DOHH2 (cell line): ENCODE measurements at regions not wholly inside any gene's neighbourhood (a gene's known extent, or its start where the extent isn't known, plus 50 kb on each side); places are given as distances from the start of the nearest gene placed in this dataset.

Experiments used
- H3F3A ChIP-seq: fragments of 200-600 bp; sonication (generic), shearing (Covaris generic); 2 replicates; pipeline ENCODE4 v1.6.0; 2016; ENCODE audit warnings: antibody characterized with exemption, mild to moderate bottlenecking; ENCODE audit not compliant: control insufficient read depth, insufficient read depth
- H3K27ac ChIP-seq: fragments of 200-600 bp; sonication (generic); 2 replicates; pipeline ENCODE4 v1.5.1; 2014; ENCODE audit warnings: low read depth, mild to moderate bottlenecking, low read length, moderate library complexity
- H3K27me3 ChIP-seq: fragments of 200-600 bp; sonication (generic); 2 replicates; pipeline ENCODE4 v1.6.1; 2014; ENCODE audit warnings: mild to moderate bottlenecking, low read length, mixed read lengths; ENCODE audit not compliant: control insufficient read depth
- H3K36me3 ChIP-seq: fragments of 200-600 bp; sonication (generic); 2 replicates; pipeline ENCODE4 v1.6.1; 2014; ENCODE audit warnings: mild to moderate bottlenecking, low read length, moderate library complexity, mixed read lengths; ENCODE audit not compliant: control insufficient read depth
- H3K4me1 ChIP-seq: fragments of 200-600 bp; sonication (generic); 2 replicates; pipeline ENCODE4 v1.6.1; 2014; ENCODE audit warnings: mild to moderate bottlenecking, low read length, mixed read lengths; ENCODE audit not compliant: control insufficient read depth
- H3K4me2 ChIP-seq: fragments of 200-600 bp; sonication (generic); 2 replicates; pipeline ENCODE4 v1.6.0; 2014; ENCODE audit warnings: mild to moderate bottlenecking, low read length, moderate library complexity
- H3K4me3 ChIP-seq: fragments of 200-600 bp; sonication (generic); 2 replicates; pipeline ENCODE4 v1.5.1; 2014; ENCODE audit warnings: mild to moderate bottlenecking, low read length, mixed read lengths
- H3K79me2 ChIP-seq: fragments of 200-600 bp; sonication (generic); 2 replicates; pipeline ENCODE4 v1.6.1; 2014; ENCODE audit warnings: mild to moderate bottlenecking, low read length, mixed read lengths; ENCODE audit not compliant: control insufficient read depth
- H3K9me2 ChIP-seq: fragments of 200-600 bp; sonication (generic); replicated peaks from 2 replicates; pipeline ENCODE4 v1.6.1; 2014; ENCODE audit warnings: mild to moderate bottlenecking, low read length, mixed read lengths; ENCODE audit not compliant: control insufficient read depth
- H3K9me3 ChIP-seq: fragments of 200-600 bp; sonication (generic); 2 replicates; pipeline ENCODE4 v1.6.1; 2014; ENCODE audit warnings: antibody characterized with exemption, low read length, mixed read lengths; ENCODE audit not compliant: control insufficient read depth, insufficient read depth
- H4K20me1 ChIP-seq: fragments of 200-600 bp; sonication (generic); 2 replicates; pipeline ENCODE4 v1.6.0; 2014; ENCODE audit warnings: low read depth, mild to moderate bottlenecking, antibody characterized with exemption, low read length, moderate library complexity; ENCODE audit not compliant: control insufficient read depth, insufficient read depth
- EZH2phosphoT487 ChIP-seq: fragments of 200-600 bp; sonication (generic); IDR thresholded peaks from 2 replicates; pipeline ENCODE4 v1.6.1; 2017; ENCODE audit warnings: borderline replicate concordance, mild to moderate bottlenecking, antibody characterized with exemption, low read length, moderate library complexity, mixed read lengths
- TF ChIP-seq, protein P1 (sequence below): fragments of 200-600 bp; sonication (generic); IDR thresholded peaks from one replicate; pipeline ENCODE4 v1.5.1; 2014; ENCODE audit warnings: antibody characterized with exemption, mild to moderate bottlenecking, low read depth, low read length; ENCODE audit not compliant: poor library complexity, severe bottlenecking

DNA sequence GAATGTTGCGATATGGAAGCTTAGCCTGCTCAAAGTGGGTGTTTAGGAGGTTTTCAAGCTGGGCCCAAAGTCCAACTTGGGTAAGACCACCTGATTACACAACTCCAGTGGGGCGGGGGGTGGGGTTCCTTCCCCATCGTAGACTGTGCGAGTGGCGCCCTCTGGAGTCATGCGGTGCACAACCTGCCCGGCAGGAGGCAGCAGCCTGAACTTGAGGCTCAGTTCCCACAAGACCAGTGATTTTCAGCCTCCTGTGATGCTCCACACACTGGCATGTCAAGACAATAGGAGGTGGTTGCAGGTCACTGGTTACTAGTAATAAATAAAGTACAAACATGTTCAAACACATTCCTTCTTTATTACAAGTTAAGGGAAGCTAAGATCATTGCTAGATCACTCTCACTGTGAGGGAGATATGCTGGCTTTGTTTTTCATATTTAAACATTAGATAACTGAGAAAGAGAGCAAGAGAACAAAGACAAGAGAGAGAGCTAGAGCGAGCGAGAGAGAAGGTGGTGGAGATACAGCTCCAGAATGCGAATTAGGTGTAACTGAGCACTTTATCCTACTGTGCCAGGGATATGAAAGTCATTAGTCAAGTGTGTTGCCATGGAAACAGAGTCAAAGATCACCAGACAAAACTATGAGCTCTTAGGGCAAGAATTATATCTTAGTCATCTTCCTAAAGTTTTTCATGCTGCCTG lies 97.4 kb upstream of the BMPER start:
- Histone ChIP-seq H3K4me2 (no peak overlapping the region), H3K4me1 (no peaks in the 10 kb centered on the region), H3K36me3 (no peaks in the 10 kb centered on the region), H3K27me3 (no peaks in the 10 kb centered on the region), H3K9me3 (no peaks in the 10 kb centered on the region), H3F3A (no peaks in the 10 kb centered on the region), H4K20me1 (no peaks in the 10 kb centered on the region), H3K27ac (no peak overlapping the region), H3K4me3 (no peak overlapping the region), H3K79me2 (no peaks in the 10 kb centered on the region), H3K9me2 (no peaks in the 10 kb centered on the region)
- no peak for TF ChIP-seq EZH2phosphoT487
- TF ChIP-seq, protein P1, sequence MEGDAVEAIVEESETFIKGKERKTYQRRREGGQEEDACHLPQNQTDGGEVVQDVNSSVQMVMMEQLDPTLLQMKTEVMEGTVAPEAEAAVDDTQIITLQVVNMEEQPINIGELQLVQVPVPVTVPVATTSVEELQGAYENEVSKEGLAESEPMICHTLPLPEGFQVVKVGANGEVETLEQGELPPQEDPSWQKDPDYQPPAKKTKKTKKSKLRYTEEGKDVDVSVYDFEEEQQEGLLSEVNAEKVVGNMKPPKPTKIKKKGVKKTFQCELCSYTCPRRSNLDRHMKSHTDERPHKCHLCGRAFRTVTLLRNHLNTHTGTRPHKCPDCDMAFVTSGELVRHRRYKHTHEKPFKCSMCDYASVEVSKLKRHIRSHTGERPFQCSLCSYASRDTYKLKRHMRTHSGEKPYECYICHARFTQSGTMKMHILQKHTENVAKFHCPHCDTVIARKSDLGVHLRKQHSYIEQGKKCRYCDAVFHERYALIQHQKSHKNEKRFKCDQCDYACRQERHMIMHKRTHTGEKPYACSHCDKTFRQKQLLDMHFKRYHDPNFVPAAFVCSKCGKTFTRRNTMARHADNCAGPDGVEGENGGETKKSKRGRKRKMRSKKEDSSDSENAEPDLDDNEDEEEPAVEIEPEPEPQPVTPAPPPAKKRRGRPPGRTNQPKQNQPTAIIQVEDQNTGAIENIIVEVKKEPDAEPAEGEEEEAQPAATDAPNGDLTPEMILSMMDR: peak; percentile 99

DNA sequence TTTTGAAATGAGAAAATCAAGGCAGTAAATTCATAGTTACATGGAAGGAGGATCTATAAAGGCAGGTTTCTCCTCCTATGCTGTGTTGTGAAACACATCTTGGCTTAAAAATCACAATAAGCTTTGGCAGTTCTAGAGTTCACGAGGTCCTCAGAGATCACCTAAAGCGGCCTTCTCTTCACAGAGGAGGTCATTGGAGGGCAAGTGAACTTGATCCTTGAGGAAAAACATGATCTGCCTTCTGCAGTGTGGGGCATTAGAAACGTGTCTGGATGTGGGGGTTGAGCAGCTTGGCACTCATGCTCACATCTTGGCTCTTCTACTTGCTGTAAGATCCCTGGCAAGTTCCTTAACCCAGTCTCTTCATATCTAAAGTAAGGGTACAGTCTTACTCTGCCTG lies 96.1 kb upstream of the BMPER start:
- Histone ChIP-seq H4K20me1 (no peaks in the 10 kb centered on the region), H3K4me1 (no peaks in the 10 kb centered on the region), H3K27ac (no peak overlapping the region), H3K27me3 (no peaks in the 10 kb centered on the region), H3K9me2 (no peaks in the 10 kb centered on the region), H3K4me3 (no peak overlapping the region), H3K4me2 (no peak overlapping the region), H3F3A (no peaks in the 10 kb centered on the region), H3K79me2 (no peaks in the 10 kb centered on the region), H3K9me3 (no peaks in the 10 kb centered on the region), H3K36me3 (no peaks in the 10 kb centered on the region)
- TF ChIP-seq, protein P1: no peak

DNA sequence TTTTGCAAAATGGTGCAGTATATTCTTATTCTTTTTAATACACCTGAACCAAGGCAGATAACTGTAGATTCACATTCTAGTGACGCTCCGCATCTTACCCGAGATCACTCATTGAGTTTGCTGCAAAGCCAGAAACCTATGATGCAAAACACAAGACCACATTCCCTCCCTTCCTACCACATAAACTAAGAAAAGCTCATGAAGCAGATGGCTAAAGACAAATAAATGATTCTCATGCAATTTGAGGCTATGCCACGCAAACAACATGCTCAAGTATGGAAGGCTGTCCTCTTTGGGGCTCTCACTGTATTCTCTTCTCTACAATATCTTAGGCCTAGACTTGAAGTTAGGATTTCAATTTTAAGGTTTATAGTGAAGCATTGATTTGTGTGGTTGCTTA lies 95.0 kb upstream of the BMPER start:
- H3K27me3 ChIP-seq: no peaks in the 10 kb centered on the region
- TF ChIP-seq, protein P1: no peak
- TF ChIP-seq EZH2phosphoT487: no peak
- no peaks in the 10 kb centered on the region for H3K9me2 ChIP-seq
- no peak overlapping the region for H3K4me3 ChIP-seq
- H3K4me1 ChIP-seq: no peaks in the 10 kb centered on the region
- no peaks in the 10 kb centered on the region for H3K36me3 ChIP-seq
- no peaks in the 10 kb centered on the region for H3F3A ChIP-seq
- no peaks in the 10 kb centered on the region for H3K79me2 ChIP-seq
- H3K27ac ChIP-seq: no peak overlapping the region
- H3K9me3 ChIP-seq: no peaks in the 10 kb centered on the region
- no peak overlapping the region for H3K4me2 ChIP-seq
- H4K20me1 ChIP-seq: no peaks in the 10 kb centered on the region
